A549 (cell line): ENCODE measurements at regions not wholly inside any gene's neighbourhood (a gene's known extent, or its start where the extent isn't known, plus 50 kb on each side); places are given as distances from the start of the nearest gene placed in this dataset.

Experiments used
- ATAC-seq, 2 experiments: fragments of 200-7000 bp in 1 of 2; fragments of >200 bp in 1 of 2; cut with Nextera tagmentation in 1 of 2; cut with Tn5 transposase in 1 of 2; 3 replicates each; pipeline versions ENCODE4 v1.8.0 to v1.9.1; 2018 to 2020; ENCODE audit warnings: mild to moderate bottlenecking in 1 of 2, moderate library complexity in 1 of 2
- CTCF ChIA-PET: fragments of 300-600 bp; sonication (Branson Sonifier 250); formaldehyde crosslinking; extraction: SDS; loops from one replicate; lab custom pipeline; 2021; ENCODE audit warnings: antibody characterized with exemption, inconsistent platforms; lab: Yijun Ruan, JAX
- POLR2A ChIA-PET: fragments of 350-600 bp; formaldehyde crosslinking; extraction: SDS; loops from one replicate; lab custom pipeline; 2021; ENCODE audit warnings: antibody characterized with exemption, inconsistent platforms; lab: Yijun Ruan, JAX
- DNase-seq, 2 experiments: peaks; one replicate each; pipeline versions ENCODE4 v3.0.0 to v3.0.0-alpha.2; 2011 to 2016; ENCODE audit warnings: low read depth in 1 of 2, low spot score in 1 of 2
- FAIRE-seq: peaks from 2 replicates; lab custom pipeline; 2011; peaks lifted over from hg19 to GRCh38; lab: Jason Lieb, UNC
- H3K27ac ChIP-seq, 2 experiments: fragments of >200 bp; sonication (Bioruptor Twin); formaldehyde crosslinking; 3 replicates each; pipeline ENCODE4 v1.5.1; 2016 to 2017
- H3K4me1 ChIP-seq: fragments of >200 bp; sonication (Bioruptor Twin); formaldehyde crosslinking; 3 replicates; pipeline ENCODE4 v1.6.1; 2016
- H3K4me2 ChIP-seq: fragments of >200 bp; sonication (Bioruptor Twin); formaldehyde crosslinking; 3 replicates; pipeline ENCODE4 v1.6.1; 2016
- H3K4me3 ChIP-seq: fragments of >200 bp; sonication (Bioruptor Twin); formaldehyde crosslinking; 3 replicates; pipeline ENCODE4 v1.5.1; 2016
- H3K9me3 ChIP-seq: fragments of >200 bp; sonication (Bioruptor Twin); formaldehyde crosslinking; 3 replicates; pipeline ENCODE4 v1.6.1; 2016
- BHLHE40 ChIP-seq: IDR thresholded peaks from 2 replicates; pipeline ENCODE4 v1.6.1; 2012; ENCODE audit warnings: low read depth, low read length, inconsistent platforms
- CBX2 ChIP-seq: fragments of 200-600 bp; sonication (generic); IDR thresholded peaks from 2 replicates; pipeline ENCODE4 v1.6.1; 2016; ENCODE audit warnings: low read depth, mild to moderate bottlenecking, borderline replicate concordance
- EHF ChIP-seq: fragments of 250-450 bp; sonication (Bioruptor Pico); IDR thresholded peaks from 2 replicates; pipeline ENCODE4 v1.5.0; 2020; ENCODE audit warnings: mild to moderate bottlenecking
- EHMT2 ChIP-seq: fragments of 200-600 bp; sonication (generic); IDR thresholded peaks from 2 replicates; pipeline ENCODE4 v1.6.1; 2016; ENCODE audit warnings: antibody characterized with exemption, low read depth, mild to moderate bottlenecking, moderate library complexity
- EP300 ChIP-seq, 2 experiments: fragments of >200 bp; sonication (Bioruptor Twin); formaldehyde crosslinking; IDR thresholded peaks; 2 replicates in 1 of 2; 3 replicates in 1 of 2; pipeline ENCODE4 v1.6.1; 2016 to 2017
- ESRRA ChIP-seq: fragments of 150-350 bp; IDR thresholded peaks from 2 replicates; pipeline ENCODE4 v1.6.1; 2014; ENCODE audit warnings: mild to moderate bottlenecking, low read length, borderline replicate concordance
- FOSB ChIP-seq: fragments of 250-450 bp; sonication (Bioruptor Pico); IDR thresholded peaks from 2 replicates; pipeline ENCODE4 v1.5.0; 2020; ENCODE audit warnings: mild to moderate bottlenecking, moderate library complexity
- FOXS1 ChIP-seq: fragments of 250-450 bp; sonication (Bioruptor Pico); IDR thresholded peaks from 2 replicates; pipeline ENCODE4 v1.5.0; 2020; ENCODE audit warnings: mild to moderate bottlenecking, moderate library complexity
- GATA3 ChIP-seq: IDR thresholded peaks from 2 replicates; pipeline ENCODE4 v1.6.1; 2012; ENCODE audit warnings: borderline replicate concordance
- HDAC2 ChIP-seq: fragments of 200-600 bp; sonication (generic); IDR thresholded peaks from 2 replicates; pipeline ENCODE4 v1.6.1; 2016
- HEYL ChIP-seq: fragments of 250-450 bp; sonication (Bioruptor Pico); IDR thresholded peaks from 2 replicates; pipeline ENCODE4 v1.8.0; 2021; ENCODE audit warnings: mild to moderate bottlenecking, moderate library complexity
- JUN ChIP-seq, 2 experiments: fragments of >200 bp; sonication (Bioruptor Twin); formaldehyde crosslinking; IDR thresholded peaks; 2 replicates in 1 of 2; 3 replicates in 1 of 2; pipeline ENCODE4 v1.6.1; 2016 to 2017
- JUNB ChIP-seq: fragments of >200 bp; sonication (Bioruptor Twin); formaldehyde crosslinking; IDR thresholded peaks from 2 replicates; pipeline ENCODE4 v1.6.1; 2016
- KDM5A ChIP-seq: fragments of 200-600 bp; sonication (generic); IDR thresholded peaks from 2 replicates; pipeline ENCODE4 v1.6.1; 2016; ENCODE audit warnings: antibody characterized with exemption, mild to moderate bottlenecking
- MYC ChIP-seq: IDR thresholded peaks from 2 replicates; pipeline ENCODE4 v1.6.1; 2012; ENCODE audit warnings: mild to moderate bottlenecking, inconsistent platforms, low read length, improper control_type of control experiment, borderline replicate concordance
- NFE2L2 ChIP-seq: fragments of 150-350 bp; conservative IDR thresholded peaks from 2 replicates; pipeline ENCODE4 v1.6.1; 2014; ENCODE audit warnings: low read length
- NPAS2 ChIP-seq: fragments of 250-450 bp; sonication (Bioruptor Pico); IDR thresholded peaks from 2 replicates; pipeline ENCODE4 v1.8.0; 2022; ENCODE audit warnings: mild to moderate bottlenecking, moderate library complexity, borderline replicate concordance
- NR3C1 ChIP-seq: fragments of >200 bp; sonication (Bioruptor Twin); formaldehyde crosslinking; IDR thresholded peaks from 3 replicates; pipeline ENCODE4 v1.6.1; 2017
- POLR2A ChIP-seq: IDR thresholded peaks from 2 replicates; pipeline ENCODE4 v1.6.1; 2012; ENCODE audit warnings: mild to moderate bottlenecking, low read length
- POLR2AphosphoS2 ChIP-seq: conservative IDR thresholded peaks from 2 replicates; pipeline ENCODE4 v1.6.1; 2012; ENCODE audit warnings: low read length, improper control_type of control experiment, inconsistent platforms
- RAD21 ChIP-seq, 2 experiments: fragments of >200 bp in 1 of 2; sonication (Bioruptor Twin) in 1 of 2; formaldehyde crosslinking in 1 of 2; IDR thresholded peaks in 1 of 2; conservative IDR thresholded peaks in 1 of 2; 2 replicates in 1 of 2; 3 replicates in 1 of 2; pipeline ENCODE4 v1.6.1; 2012 to 2018; ENCODE audit warnings: inconsistent platforms in 1 of 2
- RCOR1 ChIP-seq: fragments of 150-350 bp; IDR thresholded peaks from 2 replicates; pipeline ENCODE4 v1.6.1; 2014; ENCODE audit warnings: antibody characterized with exemption, low read length, low read depth
- RFX5 ChIP-seq: fragments of 450-650 bp; IDR thresholded peaks from 2 replicates; pipeline ENCODE4 v1.7.1; 2014; ENCODE audit warnings: antibody characterized with exemption, mild to moderate bottlenecking, moderate library complexity
- RNF2 ChIP-seq: fragments of 200-600 bp; sonication (generic); IDR thresholded peaks from 2 replicates; pipeline ENCODE4 v1.6.1; 2016; ENCODE audit warnings: low read depth, mild to moderate bottlenecking, antibody characterized with exemption, moderate library complexity, borderline replicate concordance
- SMC3 ChIP-seq: fragments of >200 bp; sonication (Bioruptor Twin); formaldehyde crosslinking; IDR thresholded peaks from 3 replicates; pipeline ENCODE4 v1.6.1; 2018; ENCODE audit warnings: inconsistent platforms
- SREBF2 ChIP-seq: fragments of 450-650 bp; IDR thresholded peaks from 2 replicates; pipeline ENCODE4 v1.6.1; 2014; ENCODE audit warnings: mild to moderate bottlenecking, moderate library complexity
- ZC3H11A ChIP-seq: fragments of 450-650 bp; IDR thresholded peaks from 2 replicates; pipeline ENCODE4 v1.6.1; 2014; ENCODE audit warnings: antibody characterized with exemption, mild to moderate bottlenecking
- ZFP36 ChIP-seq: fragments of 450-650 bp; IDR thresholded peaks from 2 replicates; pipeline ENCODE4 v1.6.1; 2014; ENCODE audit warnings: borderline replicate concordance; ENCODE audit not compliant: partially characterized antibody
- ZSCAN20 ChIP-seq: fragments of 250-450 bp; sonication (Bioruptor Pico); IDR thresholded peaks from 2 replicates; pipeline ENCODE4 v1.8.0; 2022; ENCODE audit warnings: mild to moderate bottlenecking, moderate library complexity
- WGBS: methylation state at CpG from one replicate; pipeline ENCODE4 v1.1.6; 2017; ENCODE audit errors: missing lambda C conversion rate; 5-methylcytosine and 5-hydroxymethylcytosine counted together
- TF ChIP-seq, protein P1 (sequence below): fragments of >200 bp; sonication (Bioruptor Twin); formaldehyde crosslinking; IDR thresholded peaks from 2 replicates; pipeline ENCODE4 v1.6.1; 2016
- TF ChIP-seq, protein P2 (sequence below): IDR thresholded peaks from 2 replicates; pipeline ENCODE4 v1.6.1; 2012
- TF ChIP-seq, protein P3 (sequence below): fragments of 450-650 bp; IDR thresholded peaks from 2 replicates; pipeline ENCODE4 v1.6.1; 2014; ENCODE audit warnings: antibody characterized with exemption
- TF ChIP-seq, protein P4 (sequence below): fragments of 150-350 bp; IDR thresholded peaks from 2 replicates; pipeline ENCODE4 v1.6.1; 2014; ENCODE audit warnings: low read depth, mild to moderate bottlenecking, low read length
- TF ChIP-seq, protein P5 (sequence below): fragments of >200 bp; sonication (Bioruptor Twin); formaldehyde crosslinking; IDR thresholded peaks from 3 replicates; pipeline ENCODE4 v1.6.1; 2016
- TF ChIP-seq, protein P6 (sequence below): IDR thresholded peaks from 2 replicates; pipeline ENCODE4 v1.6.1; 2012; ENCODE audit warnings: low read depth, borderline replicate concordance
- TF ChIP-seq, protein P7 (sequence below): IDR thresholded peaks from 2 replicates; pipeline ENCODE4 v1.6.1; 2012
- TF ChIP-seq, protein P8 (sequence below): fragments of 250-450 bp; sonication (Bioruptor Pico); IDR thresholded peaks from 2 replicates; pipeline ENCODE4 v1.5.0; 2021; ENCODE audit warnings: mild to moderate bottlenecking, moderate library complexity, borderline replicate concordance

DNA sequence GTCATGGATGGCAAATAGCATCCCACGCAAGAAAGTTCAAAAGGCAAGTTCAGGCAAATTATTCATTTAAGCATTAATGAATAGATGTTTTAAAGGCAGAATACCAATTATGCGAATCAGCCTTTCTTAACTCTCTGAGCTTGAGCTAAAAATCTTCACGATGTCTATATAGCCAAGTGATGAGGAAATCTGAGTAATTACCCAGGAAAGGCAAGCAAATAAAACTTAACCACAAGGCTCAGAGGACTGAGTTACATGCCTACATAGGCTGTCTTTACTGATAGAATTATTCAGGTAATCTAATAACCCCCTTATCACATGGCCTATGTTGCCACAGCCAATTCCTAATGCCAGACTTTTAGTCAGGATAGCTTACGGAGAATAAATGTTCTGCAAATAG lies 120.8 kb upstream of the MTAP start:
- FAIRE-seq, result no peak
- ATAC-seq, result peak; percentile 7 to 27; a peak in 3 of 6 replicates
- Histone ChIP-seq H3K9me3 (no peaks in the 10 kb centered on the region), H3K4me3 (peak overlapping the region; percentile 13; the same call in 2 of the 3 replicates), H3K27ac (peak overlapping the region; percentile 92 to 94), H3K4me2 (peak overlapping the region; percentile 82), H3K4me1 (peaks cover 92% of the 10 kb centered on the region)
- ChIA-PET CTCF (interaction anchor here (0.6 to 1.8 kb wide), 8 partner anchors 13 to 189 kb away, joined by 3 to 5 read pairs (median 3); no protein-coding TSS in a partner anchor), POLR2A (interaction anchor here (0.6 to 4.8 kb wide), 7 partner anchors 89 to 435 kb away, joined by 3 to 61 read pairs (median 15); no protein-coding TSS in a partner anchor)
- 2% methylated on average over 4 of the region's 4 CpGs for WGBS
- DNase-seq, result peak in 1 of 2 experiments; percentile 81
- TF ChIP-seq, protein P1, sequence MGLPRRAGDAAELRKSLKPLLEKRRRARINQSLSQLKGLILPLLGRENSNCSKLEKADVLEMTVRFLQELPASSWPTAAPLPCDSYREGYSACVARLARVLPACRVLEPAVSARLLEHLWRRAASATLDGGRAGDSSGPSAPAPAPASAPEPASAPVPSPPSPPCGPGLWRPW, result no peak
- TF ChIP-seq, protein P2, sequence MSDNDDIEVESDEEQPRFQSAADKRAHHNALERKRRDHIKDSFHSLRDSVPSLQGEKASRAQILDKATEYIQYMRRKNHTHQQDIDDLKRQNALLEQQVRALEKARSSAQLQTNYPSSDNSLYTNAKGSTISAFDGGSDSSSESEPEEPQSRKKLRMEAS, result 0 out of 2 replicates have a peak, but pooled peaks have one; percentile 30
- TF ChIP-seq EHMT2 (no peak), RFX5 (no peak), RNF2 (no peak), FOSB (CRISPR knock-in tag) (0 out of 2 replicates have a peak, but pooled peaks have one; percentile 8), ESRRA (no peak), EP300 (IDR thresholded peaks at IDR 0.05) (peak in 1 of 2 experiments; percentile 70; a peak in 2 of 5 replicates), MYC (no peak), HEYL (CRISPR knock-in tag) (no peak), POLR2AphosphoS2 (no peak), FOXS1 (CRISPR knock-in tag) (no peak), POLR2A (no peak), NPAS2 (CRISPR knock-in tag) (no peak), NR3C1 (no peak), CBX2 (no peak), EHF (no peak), HDAC2 (no peak), BHLHE40 (no peak), SREBF2 (no peak), NFE2L2 (no peak), JUN (IDR thresholded peaks at IDR 0.05) (peak; percentile 61; a peak in 3 of 5 replicates), ZSCAN20 (CRISPR knock-in tag) (0 out of 2 replicates have a peak, but pooled peaks have one; percentile 68), ZFP36 (no peak), SMC3 (no peak), JUNB (0 out of 2 replicates have a peak, but pooled peaks have one; percentile 37), GATA3 (peak; percentile 42; the same call in 1 of the 2 replicates), KDM5A (no peak), ZC3H11A (no peak), RAD21 (conservative IDR thresholded peaks at IDR 0.05 in 1 of 2, IDR thresholded peaks at IDR 0.05 in 1 of 2) (no peak), RCOR1 (no peak)
- TF ChIP-seq, protein P3, sequence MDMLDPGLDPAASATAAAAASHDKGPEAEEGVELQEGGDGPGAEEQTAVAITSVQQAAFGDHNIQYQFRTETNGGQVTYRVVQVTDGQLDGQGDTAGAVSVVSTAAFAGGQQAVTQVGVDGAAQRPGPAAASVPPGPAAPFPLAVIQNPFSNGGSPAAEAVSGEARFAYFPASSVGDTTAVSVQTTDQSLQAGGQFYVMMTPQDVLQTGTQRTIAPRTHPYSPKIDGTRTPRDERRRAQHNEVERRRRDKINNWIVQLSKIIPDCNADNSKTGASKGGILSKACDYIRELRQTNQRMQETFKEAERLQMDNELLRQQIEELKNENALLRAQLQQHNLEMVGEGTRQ, result no peak
- TF ChIP-seq, protein P4, sequence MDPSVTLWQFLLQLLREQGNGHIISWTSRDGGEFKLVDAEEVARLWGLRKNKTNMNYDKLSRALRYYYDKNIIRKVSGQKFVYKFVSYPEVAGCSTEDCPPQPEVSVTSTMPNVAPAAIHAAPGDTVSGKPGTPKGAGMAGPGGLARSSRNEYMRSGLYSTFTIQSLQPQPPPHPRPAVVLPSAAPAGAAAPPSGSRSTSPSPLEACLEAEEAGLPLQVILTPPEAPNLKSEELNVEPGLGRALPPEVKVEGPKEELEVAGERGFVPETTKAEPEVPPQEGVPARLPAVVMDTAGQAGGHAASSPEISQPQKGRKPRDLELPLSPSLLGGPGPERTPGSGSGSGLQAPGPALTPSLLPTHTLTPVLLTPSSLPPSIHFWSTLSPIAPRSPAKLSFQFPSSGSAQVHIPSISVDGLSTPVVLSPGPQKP, result no peak
- TF ChIP-seq, protein P5, sequence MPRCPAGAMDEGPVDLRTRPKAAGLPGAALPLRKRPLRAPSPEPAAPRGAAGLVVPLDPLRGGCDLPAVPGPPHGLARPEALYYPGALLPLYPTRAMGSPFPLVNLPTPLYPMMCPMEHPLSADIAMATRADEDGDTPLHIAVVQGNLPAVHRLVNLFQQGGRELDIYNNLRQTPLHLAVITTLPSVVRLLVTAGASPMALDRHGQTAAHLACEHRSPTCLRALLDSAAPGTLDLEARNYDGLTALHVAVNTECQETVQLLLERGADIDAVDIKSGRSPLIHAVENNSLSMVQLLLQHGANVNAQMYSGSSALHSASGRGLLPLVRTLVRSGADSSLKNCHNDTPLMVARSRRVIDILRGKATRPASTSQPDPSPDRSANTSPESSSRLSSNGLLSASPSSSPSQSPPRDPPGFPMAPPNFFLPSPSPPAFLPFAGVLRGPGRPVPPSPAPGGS, result no peak
- TF ChIP-seq, protein P6, sequence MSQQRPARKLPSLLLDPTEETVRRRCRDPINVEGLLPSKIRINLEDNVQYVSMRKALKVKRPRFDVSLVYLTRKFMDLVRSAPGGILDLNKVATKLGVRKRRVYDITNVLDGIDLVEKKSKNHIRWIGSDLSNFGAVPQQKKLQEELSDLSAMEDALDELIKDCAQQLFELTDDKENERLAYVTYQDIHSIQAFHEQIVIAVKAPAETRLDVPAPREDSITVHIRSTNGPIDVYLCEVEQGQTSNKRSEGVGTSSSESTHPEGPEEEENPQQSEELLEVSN, result no peak
- TF ChIP-seq, protein P7, sequence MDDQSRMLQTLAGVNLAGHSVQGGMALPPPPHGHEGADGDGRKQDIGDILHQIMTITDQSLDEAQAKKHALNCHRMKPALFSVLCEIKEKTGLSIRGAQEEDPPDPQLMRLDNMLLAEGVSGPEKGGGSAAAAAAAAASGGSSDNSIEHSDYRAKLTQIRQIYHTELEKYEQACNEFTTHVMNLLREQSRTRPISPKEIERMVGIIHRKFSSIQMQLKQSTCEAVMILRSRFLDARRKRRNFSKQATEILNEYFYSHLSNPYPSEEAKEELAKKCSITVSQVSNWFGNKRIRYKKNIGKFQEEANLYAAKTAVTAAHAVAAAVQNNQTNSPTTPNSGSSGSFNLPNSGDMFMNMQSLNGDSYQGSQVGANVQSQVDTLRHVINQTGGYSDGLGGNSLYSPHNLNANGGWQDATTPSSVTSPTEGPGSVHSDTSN, result no peak
- TF ChIP-seq, protein P8, sequence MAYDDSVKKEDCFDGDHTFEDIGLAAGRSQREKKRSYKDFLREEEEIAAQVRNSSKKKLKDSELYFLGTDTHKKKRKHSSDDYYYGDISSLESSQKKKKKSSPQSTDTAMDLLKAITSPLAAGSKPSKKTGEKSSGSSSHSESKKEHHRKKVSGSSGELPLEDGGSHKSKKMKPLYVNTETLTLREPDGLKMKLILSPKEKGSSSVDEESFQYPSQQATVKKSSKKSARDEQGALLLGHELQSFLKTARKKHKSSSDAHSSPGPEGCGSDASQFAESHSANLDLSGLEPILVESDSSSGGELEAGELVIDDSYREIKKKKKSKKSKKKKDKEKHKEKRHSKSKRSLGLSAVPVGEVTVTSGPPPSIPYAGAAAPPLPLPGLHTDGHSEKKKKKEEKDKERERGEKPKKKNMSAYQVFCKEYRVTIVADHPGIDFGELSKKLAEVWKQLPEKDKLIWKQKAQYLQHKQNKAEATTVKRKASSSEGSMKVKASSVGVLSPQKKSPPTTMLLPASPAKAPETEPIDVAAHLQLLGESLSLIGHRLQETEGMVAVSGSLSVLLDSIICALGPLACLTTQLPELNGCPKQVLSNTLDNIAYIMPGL (CRISPR knock-in tag), result no peak
